Activated CD4-positive, alpha-beta memory T cell treated with anti-CD3 and anti-CD28 coated beads for 36 hours (primary cell): ENCODE measurements at regions not wholly inside any gene's neighbourhood (a gene's known extent, or its start where the extent isn't known, plus 50 kb on each side); places are given as distances from the start of the nearest gene placed in this dataset.
"Not testable (repeated sequence)": the region's sequence is repeated elsewhere in the genome, so short reads cannot be mapped to it uniquely, and the experiment has no call there.

Experiments used
- CTCF ChIA-PET: fragments of 350-600 bp; sonication (Branson Sonifier 250); formaldehyde crosslinking; loops from one replicate; lab custom pipeline; 2021; ENCODE audit warnings: antibody characterized with exemption, inconsistent platforms; lab: Charles Lee
- POLR2A ChIA-PET: fragments of 350-600 bp; sonication (Branson Sonifier 250); formaldehyde crosslinking; loops from one replicate; lab custom pipeline; 2021; ENCODE audit warnings: antibody characterized with exemption; lab: Charles Lee
- DNase-seq: peaks from one replicate; pipeline ENCODE4 v3.0.0-alpha.2; 2020
- H3K27ac Mint-ChIP-seq: one replicate; pipeline ENCODE4 v1.8.0; 2021; ENCODE audit warnings: mixed read lengths
- H3K27me3 Mint-ChIP-seq: one replicate; pipeline ENCODE4 v1.8.0; 2021; ENCODE audit warnings: mixed read lengths
- H3K36me3 Mint-ChIP-seq: one replicate; pipeline ENCODE4 v1.8.0; 2021; ENCODE audit warnings: mixed read lengths
- H3K4me1 Mint-ChIP-seq: one replicate; pipeline ENCODE4 v1.8.0; 2021; ENCODE audit warnings: low read depth, mixed read lengths
- H3K4me3 Mint-ChIP-seq: one replicate; pipeline ENCODE4 v1.8.0; 2021; ENCODE audit warnings: mild to moderate bottlenecking, mixed read lengths
- H3K9me3 Mint-ChIP-seq: one replicate; pipeline ENCODE4 v1.8.0; 2021; ENCODE audit warnings: mixed read lengths
- intact Hi-C: fragments of 100-400 bp; cut with micrococcal nuclease; formaldehyde crosslinking; loops from one replicate; pipeline ENCODE4 v1.15.1; 2023

GRCh38 chr17:22044706-22045246 is 352.5 kb downstream of the KCNJ18 start:
- H3K4me3 Mint-ChIP-seq, DNase-seq, H3K36me3 Mint-ChIP-seq, H3K9me3 Mint-ChIP-seq, H3K27ac Mint-ChIP-seq, POLR2A ChIA-PET, H3K27me3 Mint-ChIP-seq, H3K4me1 Mint-ChIP-seq, intact Hi-C loops, CTCF ChIA-PET: not testable (repeated sequence)

GRCh38 chr17:22047521-22047920 is 355.2 kb downstream of the KCNJ18 start:
- DNase-seq, H3K9me3 Mint-ChIP-seq, H3K4me1 Mint-ChIP-seq, H3K27ac Mint-ChIP-seq, POLR2A ChIA-PET, CTCF ChIA-PET, H3K4me3 Mint-ChIP-seq, intact Hi-C loops, H3K36me3 Mint-ChIP-seq, H3K27me3 Mint-ChIP-seq: not testable (repeated sequence)

- H3K4me1 Mint-ChIP-seq, POLR2A ChIA-PET, CTCF ChIA-PET, intact Hi-C loops, DNase-seq, H3K4me3 Mint-ChIP-seq, H3K27me3 Mint-ChIP-seq, H3K36me3 Mint-ChIP-seq, H3K9me3 Mint-ChIP-seq, H3K27ac Mint-ChIP-seq: not testable (repeated sequence)
These were observed 355.9 kb downstream of the KCNJ18 start for GRCh38 chr17:22048226-22048625.

- H3K9me3 Mint-ChIP-seq, H3K36me3 Mint-ChIP-seq, intact Hi-C loops, POLR2A ChIA-PET, H3K4me1 Mint-ChIP-seq, CTCF ChIA-PET, DNase-seq, H3K4me3 Mint-ChIP-seq, H3K27me3 Mint-ChIP-seq, H3K27ac Mint-ChIP-seq: not testable (repeated sequence)
These were observed 358.4 kb downstream of the KCNJ18 start for GRCh38 chr17:22050766-22051165.

GRCh38 chr17:22052715-22053114 is 360.4 kb downstream of the KCNJ18 start:
- H3K36me3 Mint-ChIP-seq, CTCF ChIA-PET, H3K4me3 Mint-ChIP-seq: not testable (repeated sequence)

GRCh38 chr17:22056566-22056965 is 364.2 kb downstream of the KCNJ18 start:
- intact Hi-C loops, POLR2A ChIA-PET, H3K27ac Mint-ChIP-seq, CTCF ChIA-PET, H3K36me3 Mint-ChIP-seq, H3K27me3 Mint-ChIP-seq, H3K4me1 Mint-ChIP-seq, DNase-seq, H3K4me3 Mint-ChIP-seq, H3K9me3 Mint-ChIP-seq: not testable (repeated sequence)

More at GRCh38 chr17:22052715-22053114, 360.4 kb downstream of the KCNJ18 start:
- intact Hi-C loops, DNase-seq, H3K9me3 Mint-ChIP-seq, POLR2A ChIA-PET, H3K27me3 Mint-ChIP-seq, H3K4me1 Mint-ChIP-seq, H3K27ac Mint-ChIP-seq: not testable (repeated sequence)

GRCh38 chr17:22075918-22076317 is 383.6 kb downstream of the KCNJ18 start:
- H3K27ac Mint-ChIP-seq, POLR2A ChIA-PET, H3K4me3 Mint-ChIP-seq, intact Hi-C loops, DNase-seq, H3K4me1 Mint-ChIP-seq, H3K9me3 Mint-ChIP-seq, H3K27me3 Mint-ChIP-seq, H3K36me3 Mint-ChIP-seq, CTCF ChIA-PET: not testable (repeated sequence)

- intact Hi-C loops, H3K36me3 Mint-ChIP-seq, H3K27me3 Mint-ChIP-seq, H3K4me1 Mint-ChIP-seq, POLR2A ChIA-PET, CTCF ChIA-PET, H3K9me3 Mint-ChIP-seq, H3K4me3 Mint-ChIP-seq, H3K27ac Mint-ChIP-seq, DNase-seq: not testable (repeated sequence)
These were observed 396.3 kb downstream of the KCNJ18 start for GRCh38 chr17:22088589-22088988.

- Mint-ChIP-seq H3K27me3 (no peaks in the 10 kb centered on the region), H3K4me3 (no peak overlapping the region), H3K4me1 (no peaks in the 10 kb centered on the region), H3K36me3 (no peaks in the 10 kb centered on the region), H3K9me3 (peaks cover 7% of the 10 kb centered on the region), H3K27ac (no peak overlapping the region)
- ChIA-PET CTCF (no interaction called here), POLR2A (no interaction called here)
- DNase-seq, result no peak
- intact Hi-C loops, result no loop called here
These were observed 398.1 kb downstream of the KCNJ18 start for GRCh38 chr17:22090263-22090935.

GRCh38 chr17:22091041-22091679 is 398.8 kb downstream of the KCNJ18 start:
- DNase-seq, H3K9me3 Mint-ChIP-seq, H3K27me3 Mint-ChIP-seq, H3K4me1 Mint-ChIP-seq, CTCF ChIA-PET, H3K36me3 Mint-ChIP-seq, H3K27ac Mint-ChIP-seq, intact Hi-C loops, POLR2A ChIA-PET, H3K4me3 Mint-ChIP-seq: not testable (repeated sequence)

- H3K27me3 Mint-ChIP-seq, H3K4me1 Mint-ChIP-seq, POLR2A ChIA-PET, H3K27ac Mint-ChIP-seq, H3K9me3 Mint-ChIP-seq, CTCF ChIA-PET, intact Hi-C loops, DNase-seq, H3K4me3 Mint-ChIP-seq, H3K36me3 Mint-ChIP-seq: not testable (repeated sequence)
These were observed 399.5 kb downstream of the KCNJ18 start for GRCh38 chr17:22091840-22092239.

- CTCF ChIA-PET, H3K36me3 Mint-ChIP-seq, H3K27me3 Mint-ChIP-seq, H3K4me1 Mint-ChIP-seq, intact Hi-C loops, POLR2A ChIA-PET, H3K9me3 Mint-ChIP-seq, H3K4me3 Mint-ChIP-seq, DNase-seq, H3K27ac Mint-ChIP-seq: not testable (repeated sequence)
These were observed 403.1 kb downstream of the KCNJ18 start for GRCh38 chr17:22095414-22095813.

- H3K27me3 Mint-ChIP-seq, POLR2A ChIA-PET, H3K36me3 Mint-ChIP-seq, H3K4me3 Mint-ChIP-seq, DNase-seq, CTCF ChIA-PET, intact Hi-C loops, H3K27ac Mint-ChIP-seq, H3K4me1 Mint-ChIP-seq: not testable (repeated sequence)
- H3K9me3 Mint-ChIP-seq, result peaks cover 14% of the 10 kb centered on the region
These were observed 407.3 kb downstream of the KCNJ18 start for GRCh38 chr17:22099633-22100032.
